GM12873 (cell line): ENCODE measurements at regions not wholly inside any gene's neighbourhood (a gene's known extent, or its start where the extent isn't known, plus 50 kb on each side); places are given as distances from the start of the nearest gene placed in this dataset.

Source experiments
- TF ChIP-seq, protein P1 (sequence below): IDR thresholded peaks from 2 replicates; pipeline ENCODE4 v1.5.1; 2012; ENCODE audit warnings: low read depth, mild to moderate bottlenecking, moderate library complexity, low read length, control low read depth; ENCODE audit not compliant: insufficient read depth; ENCODE audit errors: missing control alignments

- TF ChIP-seq, protein P1, sequence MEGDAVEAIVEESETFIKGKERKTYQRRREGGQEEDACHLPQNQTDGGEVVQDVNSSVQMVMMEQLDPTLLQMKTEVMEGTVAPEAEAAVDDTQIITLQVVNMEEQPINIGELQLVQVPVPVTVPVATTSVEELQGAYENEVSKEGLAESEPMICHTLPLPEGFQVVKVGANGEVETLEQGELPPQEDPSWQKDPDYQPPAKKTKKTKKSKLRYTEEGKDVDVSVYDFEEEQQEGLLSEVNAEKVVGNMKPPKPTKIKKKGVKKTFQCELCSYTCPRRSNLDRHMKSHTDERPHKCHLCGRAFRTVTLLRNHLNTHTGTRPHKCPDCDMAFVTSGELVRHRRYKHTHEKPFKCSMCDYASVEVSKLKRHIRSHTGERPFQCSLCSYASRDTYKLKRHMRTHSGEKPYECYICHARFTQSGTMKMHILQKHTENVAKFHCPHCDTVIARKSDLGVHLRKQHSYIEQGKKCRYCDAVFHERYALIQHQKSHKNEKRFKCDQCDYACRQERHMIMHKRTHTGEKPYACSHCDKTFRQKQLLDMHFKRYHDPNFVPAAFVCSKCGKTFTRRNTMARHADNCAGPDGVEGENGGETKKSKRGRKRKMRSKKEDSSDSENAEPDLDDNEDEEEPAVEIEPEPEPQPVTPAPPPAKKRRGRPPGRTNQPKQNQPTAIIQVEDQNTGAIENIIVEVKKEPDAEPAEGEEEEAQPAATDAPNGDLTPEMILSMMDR = no peak
Observed at GRCh38 chrX:13250826-13251580, 68.8 kb downstream of the ATXN3L start.

DNA sequence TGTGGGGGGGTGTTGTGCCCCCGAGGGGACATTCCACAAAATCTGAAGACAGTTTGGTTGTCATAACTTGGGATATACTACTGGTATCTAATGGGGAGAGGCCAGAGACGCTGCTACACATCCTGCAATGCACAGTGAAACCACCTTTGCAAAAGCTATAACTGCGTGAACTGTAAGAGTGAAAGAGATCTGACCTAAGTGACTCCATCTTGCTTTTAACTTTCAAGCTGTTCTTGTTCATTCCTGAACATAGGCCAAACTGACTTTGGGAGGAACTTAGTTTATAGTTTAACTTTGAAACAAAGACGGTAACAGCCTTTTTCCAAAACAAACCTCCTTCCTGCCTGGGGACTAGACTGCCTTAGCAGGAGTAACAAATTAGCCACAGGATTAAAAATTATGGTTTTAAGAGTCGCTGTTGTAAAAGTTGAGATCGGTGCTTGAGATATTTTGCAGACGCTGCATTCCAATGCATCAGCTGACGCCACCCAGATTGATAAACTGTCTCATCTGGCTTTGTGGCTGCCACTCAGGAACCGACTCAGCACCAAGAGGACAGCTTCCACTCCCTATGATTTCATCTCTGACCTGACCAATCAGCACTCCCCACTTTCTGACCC lies 70.9 kb downstream of the ATXN3L start:
- TF ChIP-seq, protein P1 = no peak

DNA sequence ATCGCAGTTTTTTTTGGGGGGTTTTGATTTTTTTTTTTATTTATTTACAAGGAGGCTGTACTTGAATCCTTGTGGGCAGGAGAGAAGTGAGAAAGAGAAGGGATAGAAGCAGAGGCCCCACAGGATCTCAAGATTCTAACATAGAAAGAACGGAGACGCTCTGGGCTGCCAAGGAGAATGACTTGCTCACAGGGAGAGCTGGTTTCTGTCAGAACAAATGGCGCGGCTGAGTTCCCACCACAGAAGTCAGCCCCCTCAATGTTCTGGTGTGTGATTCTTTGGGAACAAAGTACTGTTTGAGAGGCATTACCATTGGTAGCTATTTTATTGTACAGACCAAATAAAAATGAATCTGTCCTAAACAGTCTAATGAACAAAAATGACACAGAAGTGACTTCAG lies 80.6 kb downstream of the ATXN3L start:
- TF ChIP-seq, protein P1 = no peak

DNA sequence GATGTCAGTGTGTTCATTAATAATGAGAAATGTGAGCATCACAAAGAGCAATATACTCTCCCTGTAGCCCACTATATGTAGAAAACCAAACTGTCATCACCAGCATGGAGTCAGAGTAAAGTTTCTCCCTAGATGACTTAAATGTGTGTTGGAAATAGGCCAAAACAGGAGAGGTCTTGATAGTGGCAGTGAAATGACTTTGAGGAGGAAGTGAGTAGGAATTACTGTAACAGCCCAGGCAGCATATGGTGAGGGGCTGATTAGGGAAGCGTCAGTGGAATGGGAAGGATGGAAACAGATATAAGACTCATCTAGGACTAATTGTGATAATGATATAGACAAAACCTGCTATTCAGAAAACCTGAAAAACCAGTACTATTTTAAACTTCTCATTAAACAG lies 83.9 kb downstream of the ATXN3L start:
- TF ChIP-seq, protein P1 = no peak

DNA sequence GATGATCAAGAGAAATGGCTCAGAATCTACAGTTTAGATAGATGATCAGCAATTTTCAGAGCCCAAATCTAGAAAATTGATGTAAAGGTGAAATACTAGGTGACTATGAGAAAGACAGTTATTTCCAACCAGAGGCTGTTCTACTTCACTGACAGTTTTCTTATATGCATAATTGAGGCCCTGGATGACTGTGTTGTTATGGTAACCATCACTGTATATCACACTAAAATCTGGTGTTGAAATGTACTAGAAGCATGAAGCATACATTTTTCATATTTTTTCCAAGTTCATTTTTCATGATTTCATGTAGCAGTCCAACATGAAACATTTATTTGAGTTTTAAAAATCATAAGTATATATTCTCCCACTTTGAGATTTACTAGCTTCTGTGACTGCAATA lies 87.4 kb downstream of the ATXN3L start:
- TF ChIP-seq, protein P1 = no peak

DNA sequence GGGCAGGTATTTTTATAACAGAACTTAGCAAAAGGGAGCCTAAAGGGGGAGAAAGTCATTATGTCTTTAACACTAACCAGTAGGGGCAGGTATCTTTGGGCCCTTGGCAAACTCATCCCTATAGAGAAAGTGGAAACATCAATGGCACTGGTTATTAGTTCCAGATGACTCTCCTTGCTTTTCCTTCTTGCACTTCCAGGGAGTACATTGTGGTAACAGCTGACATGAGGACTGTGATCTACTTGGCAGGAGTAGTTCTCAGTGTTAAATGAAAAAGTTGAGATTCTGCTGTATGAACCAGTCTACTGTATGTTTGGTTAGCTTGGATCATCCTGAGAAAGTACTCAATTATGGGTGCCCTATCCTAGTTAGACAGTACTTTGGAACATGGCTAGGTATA lies 93.6 kb downstream of the ATXN3L start:
- TF ChIP-seq, protein P1 = no peak

- TF ChIP-seq, protein P1 = no peak
Observed at GRCh38 chrX:13223868-13224567, 95.8 kb downstream of the ATXN3L start.
